ENCODE measurements at regions not wholly inside any gene's neighbourhood (a gene's known extent, or its start where the extent isn't known, plus 50 kb on each side); places are given as distances from the start of the nearest gene placed in this dataset.

DNA sequence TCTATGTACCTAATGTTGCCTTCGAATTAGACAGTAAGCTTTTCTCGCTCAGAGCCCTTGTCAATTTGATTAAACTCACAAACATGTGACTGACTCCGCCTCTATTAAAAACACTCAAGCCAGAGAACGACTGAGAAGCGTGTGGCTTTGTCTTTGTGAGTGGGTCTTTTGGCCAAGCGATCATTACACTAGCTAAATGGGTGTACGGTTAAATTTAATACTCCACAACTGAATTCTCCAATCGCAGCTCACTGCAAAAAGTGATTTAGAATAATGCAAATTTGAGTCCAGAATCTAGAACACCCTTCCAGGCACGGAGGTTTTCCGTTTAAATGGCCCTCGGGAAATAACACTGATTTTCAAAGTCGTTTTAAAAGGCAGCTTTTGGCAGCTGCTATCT lies 253.7 kb downstream of the EFCAB11 start:
- TF ChIP-seq, protein P1, sequence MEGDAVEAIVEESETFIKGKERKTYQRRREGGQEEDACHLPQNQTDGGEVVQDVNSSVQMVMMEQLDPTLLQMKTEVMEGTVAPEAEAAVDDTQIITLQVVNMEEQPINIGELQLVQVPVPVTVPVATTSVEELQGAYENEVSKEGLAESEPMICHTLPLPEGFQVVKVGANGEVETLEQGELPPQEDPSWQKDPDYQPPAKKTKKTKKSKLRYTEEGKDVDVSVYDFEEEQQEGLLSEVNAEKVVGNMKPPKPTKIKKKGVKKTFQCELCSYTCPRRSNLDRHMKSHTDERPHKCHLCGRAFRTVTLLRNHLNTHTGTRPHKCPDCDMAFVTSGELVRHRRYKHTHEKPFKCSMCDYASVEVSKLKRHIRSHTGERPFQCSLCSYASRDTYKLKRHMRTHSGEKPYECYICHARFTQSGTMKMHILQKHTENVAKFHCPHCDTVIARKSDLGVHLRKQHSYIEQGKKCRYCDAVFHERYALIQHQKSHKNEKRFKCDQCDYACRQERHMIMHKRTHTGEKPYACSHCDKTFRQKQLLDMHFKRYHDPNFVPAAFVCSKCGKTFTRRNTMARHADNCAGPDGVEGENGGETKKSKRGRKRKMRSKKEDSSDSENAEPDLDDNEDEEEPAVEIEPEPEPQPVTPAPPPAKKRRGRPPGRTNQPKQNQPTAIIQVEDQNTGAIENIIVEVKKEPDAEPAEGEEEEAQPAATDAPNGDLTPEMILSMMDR (IDR thresholded peaks at IDR 0.05), result no peak
- TF ChIP-seq POLR2AphosphoS5 (IDR thresholded peaks at IDR 0.05), result no peak

Data from esophagus muscularis mucosa (tissue), 3 donors.